Stimulated activated CD8-positive, alpha-beta memory T cell treated with anti-CD3 and anti-CD28 coated beads, Interleukin-4, amount 100 ng/mL, for 24 hours (primary cell): ENCODE measurements at regions not wholly inside any gene's neighbourhood (a gene's known extent, or its start where the extent isn't known, plus 50 kb on each side); places are given as distances from the start of the nearest gene placed in this dataset.

ENCODE experiments used
- DNase-seq: peaks from one replicate; pipeline ENCODE4 v3.0.0-alpha.2; 2020; ENCODE audit warnings: low read depth

DNA sequence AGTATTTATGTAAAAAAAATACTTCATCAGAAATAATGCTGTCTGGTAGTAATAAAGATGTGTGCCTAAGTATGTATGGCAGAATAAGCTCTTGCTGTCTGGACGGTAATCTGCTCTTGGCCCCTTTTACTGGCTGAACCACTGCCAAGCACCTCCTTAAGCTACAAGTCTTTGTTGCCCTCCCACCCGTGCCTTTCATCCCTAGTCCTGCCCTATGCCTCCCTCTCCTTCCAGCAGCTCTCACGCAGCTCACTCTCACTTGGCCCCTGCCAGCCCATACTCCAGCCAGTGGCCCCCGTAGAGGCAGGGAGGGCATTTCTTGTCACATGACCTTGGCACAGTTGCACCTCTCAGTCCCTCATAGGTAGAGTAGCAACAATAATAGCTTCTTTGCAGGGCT is 54.5 kb upstream of the NPAS2 start:
- no peak for DNase-seq

DNA sequence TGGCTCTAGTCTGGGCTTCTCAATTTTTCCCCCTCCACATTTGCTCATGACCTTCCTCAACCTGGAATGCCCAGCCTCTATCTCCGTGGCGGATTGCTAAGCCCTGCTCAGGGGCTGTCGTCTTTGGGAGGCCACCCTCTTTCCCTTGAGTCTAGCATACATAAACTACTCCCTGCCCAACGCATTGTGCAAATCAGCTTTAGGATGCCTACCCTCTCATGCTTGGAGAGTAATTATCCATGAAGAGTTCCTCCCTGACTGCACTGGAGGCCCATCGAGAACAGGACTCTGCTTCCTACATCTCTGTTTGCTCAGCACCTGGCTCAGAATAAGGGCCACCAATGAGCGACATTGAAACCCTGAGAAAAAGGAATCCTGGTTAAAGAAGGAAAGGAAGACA is 53.7 kb upstream of the NPAS2 start:
- no peak for DNase-seq

DNA sequence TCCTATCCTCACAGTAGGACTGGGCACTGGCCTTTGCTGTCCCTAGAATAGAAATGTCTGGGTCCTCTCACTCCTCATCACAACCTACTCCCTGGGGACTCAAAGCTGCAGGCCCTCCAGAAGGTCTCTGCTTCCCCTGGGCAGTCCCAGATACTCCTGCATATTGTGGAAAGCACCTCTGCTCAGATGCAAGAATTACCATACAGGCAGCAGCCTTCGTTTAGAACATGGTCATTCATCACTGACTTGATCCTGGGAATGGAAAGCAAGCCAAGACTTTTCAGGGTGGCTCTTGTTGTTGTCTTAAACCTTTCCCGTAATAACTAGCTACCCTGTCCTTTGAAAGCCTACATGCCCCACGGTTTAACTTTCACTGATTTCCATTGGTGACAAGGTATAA is 53.1 kb upstream of the NPAS2 start:
- no peak for DNase-seq

DNA sequence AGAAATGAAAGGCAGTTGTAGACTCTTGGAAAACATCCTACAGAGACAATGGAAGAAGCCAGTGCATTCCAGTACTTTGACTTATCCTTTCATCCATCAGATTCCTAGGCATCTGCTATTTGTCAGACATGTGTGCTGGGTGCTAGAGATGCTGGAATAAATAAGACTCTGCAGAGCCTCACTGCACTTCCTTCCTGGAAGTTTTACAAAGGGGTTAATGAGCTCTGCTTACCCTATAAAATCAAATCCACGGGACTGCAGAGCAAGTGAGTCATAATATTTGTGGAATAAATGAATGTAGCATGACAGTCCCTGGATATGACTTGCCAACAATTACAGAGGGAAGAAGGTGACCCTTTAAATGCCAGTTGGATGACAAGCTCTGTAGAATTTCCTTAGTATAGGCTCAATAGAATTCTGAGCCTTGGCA is 52.7 kb upstream of the NPAS2 start:
- DNase-seq: no peak

DNA sequence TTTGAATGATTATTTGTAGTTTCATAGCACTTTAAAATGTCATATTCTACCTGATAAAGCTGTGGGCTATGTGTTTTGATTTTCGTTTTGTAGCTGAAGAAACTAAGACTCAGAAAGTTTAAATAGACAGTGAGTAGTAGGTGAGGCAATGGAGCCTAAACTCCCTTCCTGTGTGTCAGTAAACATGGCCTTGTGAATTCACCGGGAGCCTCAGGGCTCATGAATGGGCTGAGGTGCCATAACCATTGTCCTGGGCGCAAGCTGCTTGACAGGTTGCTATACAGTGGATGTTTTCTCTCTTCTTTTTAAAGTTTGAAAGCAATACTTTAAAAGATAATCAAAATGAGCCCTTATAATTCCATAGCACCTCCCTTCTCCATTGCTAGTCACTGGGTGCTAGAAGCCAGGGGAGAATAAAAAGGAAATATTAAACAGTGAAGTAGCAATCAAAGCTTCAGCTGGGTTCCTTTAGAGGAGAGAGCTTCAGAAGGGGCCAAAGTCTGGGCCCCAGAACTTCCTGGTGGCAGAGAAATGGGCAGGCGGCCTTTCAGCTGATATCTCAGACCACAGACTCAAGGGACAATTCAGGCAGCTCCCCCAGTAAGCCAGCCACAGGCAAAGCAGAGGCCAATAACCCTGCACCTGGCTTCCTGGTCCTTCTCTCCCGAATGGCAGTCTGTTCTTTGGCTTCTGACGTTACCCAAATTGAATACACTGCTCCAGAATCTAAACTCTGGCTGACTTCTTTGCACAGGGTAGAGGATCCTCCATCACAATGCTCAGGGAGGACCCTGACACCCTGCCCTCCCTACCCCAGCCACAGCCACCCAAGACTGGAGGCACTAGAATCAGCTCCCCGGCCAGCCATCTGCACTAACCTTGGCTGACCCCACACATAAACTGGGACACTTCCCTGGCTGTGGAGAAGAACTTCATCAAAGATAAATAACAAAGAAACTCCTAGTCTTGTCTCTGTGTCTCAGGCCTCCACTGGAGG is 51.8 kb upstream of the NPAS2 start:
- DNase-seq: no peak
